Trophoblast cell (in vitro differentiated cells and primary cell): ENCODE measurements at regions not wholly inside any gene's neighbourhood (a gene's known extent, or its start where the extent isn't known, plus 50 kb on each side); places are given as distances from the start of the nearest gene placed in this dataset.

ENCODE experiments used
- DNase-seq, 2 donors: peaks; one replicate each; pipeline ENCODE4 v3.0.0-alpha.2; 2016
- H2AFZ ChIP-seq: 2 replicates; pipeline ENCODE4 v1.6.1; 2013; ENCODE audit warnings: low read length, moderate library complexity, mild to moderate bottlenecking; ENCODE audit not compliant: insufficient read depth, poor library complexity
- H2AK5ac ChIP-seq: 2 replicates; pipeline ENCODE4 v1.6.1; 2013; ENCODE audit warnings: mild to moderate bottlenecking, low read length
- H2BK120ac ChIP-seq: 2 replicates; pipeline ENCODE4 v1.6.1; 2013; ENCODE audit warnings: low read length, mild to moderate bottlenecking, moderate library complexity; ENCODE audit not compliant: insufficient read depth, poor library complexity
- H2BK12ac ChIP-seq: 2 replicates; pipeline ENCODE4 v1.6.1; 2013; ENCODE audit warnings: mild to moderate bottlenecking, low read length, moderate library complexity
- H2BK5ac ChIP-seq: 2 replicates; pipeline ENCODE4 v1.6.1; 2013; ENCODE audit warnings: low read length, low read depth, moderate library complexity, mild to moderate bottlenecking; ENCODE audit not compliant: poor library complexity
- H3K14ac ChIP-seq: 2 replicates; pipeline ENCODE4 v1.6.1; 2013; ENCODE audit warnings: mild to moderate bottlenecking, low read length
- H3K18ac ChIP-seq: 2 replicates; pipeline ENCODE4 v1.6.1; 2013; ENCODE audit warnings: mild to moderate bottlenecking, low read length
- H3K23ac ChIP-seq: 2 replicates; pipeline ENCODE4 v1.6.1; 2013; ENCODE audit warnings: low read length
- H3K27ac ChIP-seq: 2 replicates; pipeline ENCODE4 v1.5.1; 2013; ENCODE audit warnings: low read depth, mild to moderate bottlenecking, inconsistent platforms, low read length, moderate library complexity
- H3K27me3 ChIP-seq: 2 replicates; pipeline ENCODE4 v1.6.1; 2013; ENCODE audit warnings: inconsistent platforms, mild to moderate bottlenecking, low read length, moderate library complexity; ENCODE audit not compliant: insufficient read depth
- H3K36me3 ChIP-seq, 2 experiments: 1 replicate in 1 of 2; 2 replicates in 1 of 2; pipeline ENCODE4 v1.6.1; 2013; ENCODE audit warnings: low read length in 2 of 2, mild to moderate bottlenecking in 2 of 2, moderate library complexity in 1 of 2; ENCODE audit not compliant: insufficient read depth in 2 of 2, control insufficient read depth in 1 of 2
- H3K4ac ChIP-seq: 2 replicates; pipeline ENCODE4 v1.6.1; 2013; ENCODE audit warnings: low read depth, mild to moderate bottlenecking, low read length, moderate library complexity
- H3K4me1 ChIP-seq, 2 experiments: 1 replicate in 1 of 2; 2 replicates in 1 of 2; pipeline ENCODE4 v1.6.1; 2013; ENCODE audit warnings: low read length in 2 of 2, mild to moderate bottlenecking in 2 of 2, moderate library complexity in 1 of 2; ENCODE audit not compliant: insufficient read depth in 2 of 2, control insufficient read depth in 1 of 2
- H3K4me2 ChIP-seq: 2 replicates; pipeline ENCODE4 v1.6.1; 2013; ENCODE audit warnings: inconsistent platforms, mild to moderate bottlenecking, low read length, moderate library complexity
- H3K4me3 ChIP-seq: 2 replicates; pipeline ENCODE4 v1.5.1; 2013; ENCODE audit warnings: mild to moderate bottlenecking, low read depth, low read length, inconsistent platforms
- H3K79me1 ChIP-seq: one replicate; pipeline ENCODE4 v1.6.1; 2013; ENCODE audit warnings: low read length
- H3K79me2 ChIP-seq: 2 replicates; pipeline ENCODE4 v1.6.1; 2013; ENCODE audit warnings: low read length, mild to moderate bottlenecking; ENCODE audit not compliant: control insufficient read depth, insufficient read depth, poor library complexity
- H3K9ac ChIP-seq: 2 replicates; pipeline ENCODE4 v1.6.1; 2013; ENCODE audit warnings: mild to moderate bottlenecking, low read length
- H3K9me3 ChIP-seq: 2 replicates; pipeline ENCODE4 v1.6.1; 2013; ENCODE audit warnings: low read depth, mild to moderate bottlenecking, control low read depth, inconsistent platforms, low read length; ENCODE audit not compliant: insufficient read depth
- H4K12ac ChIP-seq: 2 replicates; pipeline ENCODE4 v1.6.1; 2013; ENCODE audit warnings: low read depth, mild to moderate bottlenecking, low read length, moderate library complexity
- H4K8ac ChIP-seq: 2 replicates; pipeline ENCODE4 v1.6.1; 2013; ENCODE audit warnings: low read depth, mild to moderate bottlenecking, low read length, moderate library complexity
- H4K91ac ChIP-seq: one replicate; pipeline ENCODE4 v1.6.1; 2013; ENCODE audit warnings: low read depth, mild to moderate bottlenecking, low read length, moderate library complexity
- WGBS: extraction: QIAGEN DNeasy Blood & Tissue Kit; methylation state at CpG from one replicate; pipeline ENCODE4 v1.1.7; 2013; ENCODE audit warnings: missing lambda C conversion rate; ENCODE audit not compliant: insufficient read length, insufficient coverage; ENCODE audit errors: extremely low coverage; 5-methylcytosine and 5-hydroxymethylcytosine counted together

GRCh38 chr14:80428671-80429070 lies 217.4 kb upstream of the DIO2 start:
- H2BK5ac ChIP-seq = no peak overlapping the region
- no peak overlapping the region for H4K8ac ChIP-seq
- no peak overlapping the region for H3K27ac ChIP-seq
- no peak overlapping the region for H4K91ac ChIP-seq
- no peaks in the 10 kb centered on the region for H3K9me3 ChIP-seq
- no peaks in the 10 kb centered on the region for H3K79me2 ChIP-seq
- H2AK5ac ChIP-seq = no peak overlapping the region
- no peak overlapping the region for H3K18ac ChIP-seq
- H3K4me2 ChIP-seq = no peak overlapping the region
- H2BK12ac ChIP-seq = no peak overlapping the region
- no peaks in the 10 kb centered on the region for H3K36me3 ChIP-seq
- no CpG with 5 or more reads among the region's 2 CpGs for WGBS
- H2AFZ ChIP-seq = no peak overlapping the region
- H3K27me3 ChIP-seq = no peaks in the 10 kb centered on the region
- H2BK120ac ChIP-seq = no peak overlapping the region
- no peak overlapping the region for H3K14ac ChIP-seq
- no peaks in the 10 kb centered on the region for H3K79me1 ChIP-seq
- no peak overlapping the region for H4K12ac ChIP-seq
- H3K9ac ChIP-seq = no peak overlapping the region
- no peak overlapping the region for H3K4ac ChIP-seq
- H3K23ac ChIP-seq = no peak overlapping the region
- H3K4me1 ChIP-seq = peaks cover 0 to 2% of the 10 kb centered on the region in 2 experiments
- DNase-seq = no peak
- H3K4me3 ChIP-seq = no peak overlapping the region

GRCh38 chr14:80428171-80428570 lies 216.9 kb upstream of the DIO2 start:
- Histone ChIP-seq H4K91ac (no peak overlapping the region), H3K23ac (no peak overlapping the region), H3K4me2 (no peak overlapping the region), H2AK5ac (no peak overlapping the region), H3K27ac (no peak overlapping the region), H3K14ac (no peak overlapping the region), H3K18ac (no peak overlapping the region), H3K36me3 (no peaks in the 10 kb centered on the region), H3K4me1 (peaks cover 0 to 2% of the 10 kb centered on the region in 2 experiments), H2AFZ (no peak overlapping the region), H2BK5ac (no peak overlapping the region), H3K9ac (no peak overlapping the region), H3K4me3 (no peak overlapping the region), H3K4ac (no peak overlapping the region), H3K9me3 (no peaks in the 10 kb centered on the region), H3K79me1 (no peaks in the 10 kb centered on the region), H3K27me3 (no peaks in the 10 kb centered on the region), H4K12ac (no peak overlapping the region), H2BK12ac (no peak overlapping the region), H3K79me2 (no peaks in the 10 kb centered on the region), H4K8ac (no peak overlapping the region), H2BK120ac (no peak overlapping the region)
- no CpG with 5 or more reads among the region's 3 CpGs for WGBS
- DNase-seq = peak; percentile 11 to 76

DNA sequence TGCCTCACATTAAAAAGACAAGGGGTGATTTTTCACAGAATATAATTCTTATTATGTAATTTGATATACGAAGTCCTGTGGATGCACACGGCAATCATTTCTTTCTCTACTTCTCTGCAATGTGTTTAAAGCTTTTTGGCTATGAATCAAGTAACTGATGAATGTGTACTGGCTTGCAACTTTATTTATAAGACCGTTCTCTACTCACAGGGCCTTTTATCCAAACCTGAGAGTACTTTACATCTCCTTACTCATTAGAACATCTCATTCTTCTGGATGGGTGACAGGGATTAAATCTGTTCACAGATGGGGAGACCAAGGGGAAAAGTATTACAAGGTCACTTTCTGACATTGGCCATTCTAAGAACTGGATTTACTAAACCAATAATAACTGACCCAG lies 215.8 kb upstream of the DIO2 start:
- Histone ChIP-seq H2BK120ac (no peak overlapping the region), H3K36me3 (no peaks in the 10 kb centered on the region), H4K8ac (no peak overlapping the region), H2AK5ac (no peak overlapping the region), H3K14ac (no peak overlapping the region), H3K18ac (no peak overlapping the region), H2BK12ac (no peak overlapping the region), H3K9me3 (no peaks in the 10 kb centered on the region), H2AFZ (no peak overlapping the region), H3K79me1 (no peaks in the 10 kb centered on the region), H3K9ac (no peak overlapping the region), H3K4ac (no peak overlapping the region), H4K12ac (no peak overlapping the region), H3K23ac (no peak overlapping the region), H4K91ac (no peak overlapping the region), H3K4me2 (no peak overlapping the region), H3K79me2 (no peaks in the 10 kb centered on the region), H2BK5ac (no peak overlapping the region), H3K4me3 (no peak overlapping the region), H3K4me1 (peaks cover 0 to 2% of the 10 kb centered on the region in 2 experiments), H3K27ac (no peak overlapping the region), H3K27me3 (no peaks in the 10 kb centered on the region)
- WGBS = no CpG with 5 or more reads among the region's 3 CpGs
- DNase-seq = peak in 1 of 2 donors; percentile 5

GRCh38 chr14:80426683-80427082 lies 215.4 kb upstream of the DIO2 start:
- H3K23ac ChIP-seq = no peak overlapping the region
- no peaks in the 10 kb centered on the region for H3K36me3 ChIP-seq
- H2AK5ac ChIP-seq = no peak overlapping the region
- peak; percentile 19 to 68 for DNase-seq
- no peak overlapping the region for H2BK120ac ChIP-seq
- H2BK12ac ChIP-seq = no peak overlapping the region
- H3K9ac ChIP-seq = no peak overlapping the region
- no peak overlapping the region for H3K4me3 ChIP-seq
- no peak overlapping the region for H4K12ac ChIP-seq
- H4K8ac ChIP-seq = no peak overlapping the region
- no peak overlapping the region for H3K27ac ChIP-seq
- no CpG with 5 or more reads among the region's 1 CpG for WGBS
- H3K14ac ChIP-seq = no peak overlapping the region
- no peak overlapping the region for H4K91ac ChIP-seq
- H3K4ac ChIP-seq = no peak overlapping the region
- H3K9me3 ChIP-seq = no peaks in the 10 kb centered on the region
- no peak overlapping the region for H2AFZ ChIP-seq
- no peaks in the 10 kb centered on the region for H3K27me3 ChIP-seq
- H3K4me1 ChIP-seq = peaks cover 0 to 2% of the 10 kb centered on the region in 2 experiments
- H3K18ac ChIP-seq = no peak overlapping the region
- H3K4me2 ChIP-seq = no peak overlapping the region
- H2BK5ac ChIP-seq = no peak overlapping the region
- H3K79me2 ChIP-seq = no peaks in the 10 kb centered on the region
- H3K79me1 ChIP-seq = no peaks in the 10 kb centered on the region
